Hepatocyte (in vitro differentiated cells): ENCODE measurements at regions not wholly inside any gene's neighbourhood (a gene's known extent, or its start where the extent isn't known, plus 50 kb on each side); places are given as distances from the start of the nearest gene placed in this dataset.
A peak's percentile ranks its signal among the peaks of the same experiment; 100 is the strongest.

ENCODE experiments used
- DNase-seq: peaks from one replicate; pipeline ENCODE4 v3.0.0-alpha.2; 2016; ENCODE audit warnings: low spot score
- H2AFZ ChIP-seq: fragments of 200-600 bp; sonication (generic); 2 replicates; pipeline ENCODE4 v1.6.0; 2016; ENCODE audit warnings: antibody characterized with exemption, mild to moderate bottlenecking
- H3K27ac ChIP-seq: fragments of 200-600 bp; sonication (generic); 2 replicates; pipeline ENCODE4 v1.5.1; 2016; ENCODE audit warnings: mild to moderate bottlenecking
- H3K27me3 ChIP-seq: fragments of 200-600 bp; sonication (generic); 2 replicates; pipeline ENCODE4 v1.6.1; 2016
- H3K36me3 ChIP-seq: fragments of 200-600 bp; sonication (generic); replicated peaks from 2 replicates; pipeline ENCODE4 v1.5.1; 2016; ENCODE audit warnings: low read depth; ENCODE audit not compliant: insufficient read depth
- H3K4me1 ChIP-seq: fragments of 200-600 bp; sonication (generic); 2 replicates; pipeline ENCODE4 v1.5.1; 2016; ENCODE audit warnings: mild to moderate bottlenecking, moderate library complexity; ENCODE audit not compliant: insufficient read depth
- H3K4me2 ChIP-seq: fragments of 200-600 bp; sonication (generic); 2 replicates; pipeline ENCODE4 v1.6.0; 2016
- H3K4me3 ChIP-seq: fragments of 200-600 bp; sonication (generic); 2 replicates; pipeline ENCODE4 v1.5.1; 2016; ENCODE audit warnings: mild to moderate bottlenecking
- H3K79me2 ChIP-seq: fragments of 200-600 bp; sonication (generic); 2 replicates; pipeline ENCODE4 v1.6.0; 2017; ENCODE audit warnings: mild to moderate bottlenecking
- H3K9me2 ChIP-seq: fragments of 200-600 bp; sonication (generic); replicated peaks from 2 replicates; pipeline ENCODE4 v1.6.0; 2017; ENCODE audit warnings: mild to moderate bottlenecking; ENCODE audit not compliant: insufficient read depth
- H3K9me3 ChIP-seq: fragments of 200-600 bp; sonication (generic); 2 replicates; pipeline ENCODE4 v1.5.1; 2016; ENCODE audit warnings: low read depth, mild to moderate bottlenecking
- H4K20me1 ChIP-seq: fragments of 200-600 bp; sonication (generic); 2 replicates; pipeline ENCODE4 v1.6.0; 2016; ENCODE audit warnings: mild to moderate bottlenecking; ENCODE audit not compliant: insufficient read depth, poor library complexity, severe bottlenecking
- EZH2 ChIP-seq: fragments of 200-600 bp; sonication (generic); IDR thresholded peaks from 2 replicates; pipeline ENCODE4 v1.6.1; 2016; ENCODE audit warnings: antibody characterized with exemption, mild to moderate bottlenecking, borderline replicate concordance
- EZH2phosphoT487 ChIP-seq: fragments of 200-600 bp; sonication (generic); IDR thresholded peaks from one replicate; pipeline ENCODE4 v1.6.1; 2018; ENCODE audit warnings: antibody characterized with exemption, mild to moderate bottlenecking, low read depth, moderate library complexity; ENCODE audit not compliant: unreplicated experiment, severe bottlenecking
- WGBS: methylation state at CpG from one replicate; pipeline ENCODE4 v1.1.6; 2016; ENCODE audit warnings: low lambda C conversion rate; ENCODE audit errors: missing lambda C conversion rate; 5-methylcytosine and 5-hydroxymethylcytosine counted together
- TF ChIP-seq, protein P1 (sequence below): fragments of 200-600 bp; sonication (generic); IDR thresholded peaks from 2 replicates; pipeline ENCODE4 v1.5.1; 2016; ENCODE audit warnings: antibody characterized with exemption, mild to moderate bottlenecking; ENCODE audit not compliant: poor library complexity

- no peak for DNase-seq
- Histone ChIP-seq H3K4me2 (no peak overlapping the region), H3K4me3 (no peak overlapping the region), H3K9me3 (no peaks in the 10 kb centered on the region), H3K9me2 (no peaks in the 10 kb centered on the region), H3K36me3 (no peaks in the 10 kb centered on the region), H3K4me1 (no peaks in the 10 kb centered on the region), H4K20me1 (no peaks in the 10 kb centered on the region), H2AFZ (no peak overlapping the region), H3K27me3 (no peaks in the 10 kb centered on the region), H3K27ac (no peak overlapping the region), H3K79me2 (no peaks in the 10 kb centered on the region)
- WGBS, result 57% methylated on average over 1 of the region's 1 CpG
- no peak for TF ChIP-seq EZH2phosphoT487
- TF ChIP-seq, protein P1, sequence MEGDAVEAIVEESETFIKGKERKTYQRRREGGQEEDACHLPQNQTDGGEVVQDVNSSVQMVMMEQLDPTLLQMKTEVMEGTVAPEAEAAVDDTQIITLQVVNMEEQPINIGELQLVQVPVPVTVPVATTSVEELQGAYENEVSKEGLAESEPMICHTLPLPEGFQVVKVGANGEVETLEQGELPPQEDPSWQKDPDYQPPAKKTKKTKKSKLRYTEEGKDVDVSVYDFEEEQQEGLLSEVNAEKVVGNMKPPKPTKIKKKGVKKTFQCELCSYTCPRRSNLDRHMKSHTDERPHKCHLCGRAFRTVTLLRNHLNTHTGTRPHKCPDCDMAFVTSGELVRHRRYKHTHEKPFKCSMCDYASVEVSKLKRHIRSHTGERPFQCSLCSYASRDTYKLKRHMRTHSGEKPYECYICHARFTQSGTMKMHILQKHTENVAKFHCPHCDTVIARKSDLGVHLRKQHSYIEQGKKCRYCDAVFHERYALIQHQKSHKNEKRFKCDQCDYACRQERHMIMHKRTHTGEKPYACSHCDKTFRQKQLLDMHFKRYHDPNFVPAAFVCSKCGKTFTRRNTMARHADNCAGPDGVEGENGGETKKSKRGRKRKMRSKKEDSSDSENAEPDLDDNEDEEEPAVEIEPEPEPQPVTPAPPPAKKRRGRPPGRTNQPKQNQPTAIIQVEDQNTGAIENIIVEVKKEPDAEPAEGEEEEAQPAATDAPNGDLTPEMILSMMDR, result no peak
- no peak for TF ChIP-seq EZH2
These were observed 291.3 kb upstream of the COL3A1 start for GRCh38 chr2:188682838-188683237.

DNA sequence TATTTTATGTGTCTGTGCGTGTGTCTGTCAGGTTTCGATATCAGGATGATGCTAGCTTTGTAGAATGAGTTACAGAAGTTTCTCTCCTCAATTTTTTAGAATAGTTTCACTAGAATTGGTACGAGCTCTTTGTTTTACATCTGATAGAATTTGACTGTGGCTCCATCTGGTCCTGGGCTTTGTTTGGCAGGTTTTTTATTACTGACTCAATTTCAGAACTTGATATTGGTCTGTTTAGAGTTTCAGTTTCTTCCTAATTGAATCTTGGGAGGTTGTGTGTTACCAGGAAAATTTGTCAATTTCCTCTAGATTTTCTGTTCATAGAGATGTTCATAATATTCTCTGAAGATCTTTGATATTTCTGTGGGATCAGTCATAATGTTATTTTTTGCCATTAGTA is 289.4 kb upstream of the COL3A1 start:
- no peak for DNase-seq
- Histone ChIP-seq H2AFZ (peak overlapping the region; percentile 21), H3K36me3 (no peaks in the 10 kb centered on the region), H3K27ac (no peak overlapping the region), H3K9me2 (no peaks in the 10 kb centered on the region), H3K27me3 (no peaks in the 10 kb centered on the region), H3K4me1 (no peaks in the 10 kb centered on the region), H3K79me2 (no peaks in the 10 kb centered on the region), H3K4me3 (no peak overlapping the region), H3K9me3 (no peaks in the 10 kb centered on the region), H4K20me1 (no peaks in the 10 kb centered on the region), H3K4me2 (no peak overlapping the region)
- 90% methylated on average over 3 of the region's 3 CpGs for whole genome bisulfite sequencing
- TF ChIP-seq, protein P1, result no peak
- TF ChIP-seq EZH2 (no peak), EZH2phosphoT487 (no peak)

DNA sequence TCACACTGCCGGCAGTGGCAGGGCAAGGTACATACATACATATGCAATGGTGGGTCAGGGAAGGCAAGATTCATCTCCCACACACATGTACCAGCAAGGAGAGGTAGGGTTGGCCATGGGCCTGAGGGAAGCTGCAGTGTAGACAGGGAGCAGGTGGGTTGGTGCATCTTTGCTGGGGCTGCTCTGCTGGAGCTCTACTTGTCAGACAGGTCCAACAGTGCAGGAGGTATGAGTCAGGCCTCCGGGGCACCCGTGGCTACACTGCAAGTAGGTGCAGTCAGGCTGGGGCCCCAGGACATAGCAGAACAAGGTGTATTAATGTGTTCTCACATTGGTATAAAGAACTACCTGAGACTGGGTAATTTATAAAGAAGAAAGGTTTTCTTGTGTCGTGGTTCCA is 281.1 kb upstream of the COL3A1 start:
- no peaks in the 10 kb centered on the region for H3K36me3 ChIP-seq
- DNase-seq, result peak; percentile 28
- WGBS, result 83% methylated on average over 4 of the region's 4 CpGs
- no peak overlapping the region for H3K4me2 ChIP-seq
- H3K9me2 ChIP-seq, result no peaks in the 10 kb centered on the region
- H3K9me3 ChIP-seq, result no peaks in the 10 kb centered on the region
- no peaks in the 10 kb centered on the region for H3K27me3 ChIP-seq
- H4K20me1 ChIP-seq, result no peaks in the 10 kb centered on the region
- H3K27ac ChIP-seq, result no peak overlapping the region
- TF ChIP-seq, protein P1, result no peak
- TF ChIP-seq EZH2, result no peak
- no peak for TF ChIP-seq EZH2phosphoT487
- no peaks in the 10 kb centered on the region for H3K79me2 ChIP-seq
- no peak overlapping the region for H2AFZ ChIP-seq
- H3K4me1 ChIP-seq, result no peaks in the 10 kb centered on the region
- no peak overlapping the region for H3K4me3 ChIP-seq

- Histone ChIP-seq H4K20me1 (no peaks in the 10 kb centered on the region), H3K9me3 (no peaks in the 10 kb centered on the region), H3K27ac (no peak overlapping the region), H3K4me3 (no peak overlapping the region), H2AFZ (no peak overlapping the region), H3K4me1 (no peaks in the 10 kb centered on the region), H3K27me3 (no peaks in the 10 kb centered on the region), H3K9me2 (no peaks in the 10 kb centered on the region), H3K36me3 (no peaks in the 10 kb centered on the region), H3K4me2 (no peak overlapping the region), H3K79me2 (no peaks in the 10 kb centered on the region)
- DNase-seq, result no peak
- WGBS, result 96% methylated on average over 2 of the region's 2 CpGs
- TF ChIP-seq, protein P1, result no peak
- no peak for TF ChIP-seq EZH2
- TF ChIP-seq EZH2phosphoT487, result no peak
These were observed 280.4 kb upstream of the COL3A1 start for GRCh38 chr2:188693771-188694170.
